Adrenal gland (tissue), 9 donors: ENCODE measurements at regions not wholly inside any gene's neighbourhood (a gene's known extent, or its start where the extent isn't known, plus 50 kb on each side); places are given as distances from the start of the nearest gene placed in this dataset.
"Not testable (repeated sequence)": the region's sequence is repeated elsewhere in the genome, so short reads cannot be mapped to it uniquely, and the experiment has no call there.

Experiments
- DNase-seq, 7 donors: peaks; one replicate each; pipeline ENCODE4 v3.0.0-alpha.2; 2019 to 2020
- H3K27ac ChIP-seq, 5 donors: fragments of 200-600 bp; sonication (generic) in 4 of 5; 1 replicate in 3 of 5; 2 replicates in 2 of 5; pipeline versions ENCODE4 v1.5.1 to v1.8.0; 2016 to 2020; ENCODE audit warnings: mild to moderate bottlenecking in 1 of 5
- H3K27me3 ChIP-seq: fragments of 200-600 bp; 2 replicates; pipeline ENCODE4 v1.8.0; 2021
- H3K36me3 ChIP-seq, 2 donors: fragments of 200-600 bp; replicated peaks in 1 of 2; 1 replicate in 1 of 2; 2 replicates in 1 of 2; pipeline versions ENCODE4 v1.5.1 to v1.8.0; 2018 to 2022
- H3K4me1 ChIP-seq, 2 donors: fragments of 200-600 bp; replicated peaks in 1 of 2; 1 replicate in 1 of 2; 2 replicates in 1 of 2; pipeline versions ENCODE4 v1.5.1 to v1.8.0; 2018 to 2021
- H3K4me3 ChIP-seq, 4 donors: fragments of 200-600 bp; sonication (generic) in 3 of 4; one replicate each; pipeline ENCODE4 v1.5.1; 2016 to 2018
- H3K9me3 ChIP-seq, 3 donors: fragments of 200-600 bp; sonication (generic) in 1 of 3; replicated peaks in 1 of 3; 1 replicate in 2 of 3; 2 replicates in 1 of 3; pipeline versions ENCODE4 v1.5.1 to v1.8.0; 2016 to 2021
- CTCF ChIP-seq, 6 experiments: fragments of 450-650 bp in 4 of 6; fragments of 200-600 bp in 2 of 6; sonication (generic) in 1 of 6; IDR thresholded peaks; 1 replicate in 5 of 6; 2 replicates in 1 of 6; pipeline versions ENCODE4 v1.5.1 to v1.8.0; 2016 to 2021; ENCODE audit warnings: antibody characterized with exemption in 6 of 6, mild to moderate bottlenecking in 2 of 6, moderate library complexity in 1 of 6
- POLR2A ChIP-seq, 2 donors: fragments of 450-650 bp; IDR thresholded peaks; one replicate each; pipeline ENCODE4 v1.6.1; 2017; ENCODE audit warnings: antibody characterized with exemption in 2 of 2, mild to moderate bottlenecking in 2 of 2, moderate library complexity in 1 of 2
- whole genome bisulfite sequencing, 4 donors: extraction: QIAGEN DNeasy Blood & Tissue Kit in 2 of 4; methylation state at CpG; one replicate each; pipeline versions ENCODE4 v1.1.5 to v1.1.7; 2013 to 2017; 5-methylcytosine and 5-hydroxymethylcytosine counted together
- intact Hi-C, 2 donors: fragments of 100-400 bp; cut with DNase I; formaldehyde crosslinking; loops; one replicate each; pipeline versions ENCODE4 v1.14.1 to v1.15.0; 2022 to 2023
- donor health status: healthy with polysubstance abuse.
- donor health status: Bipolar disorder and iron deficiency.
- donor health status: DM: yes; HTN: yes; CAD: no.
- donor health status: DM: no; HTN: no; CAD: no.
- donor health status: DM: no; HTN: no; CAD: no.

GRCh38 chr5:29485333-29485732, 1708.2 kb upstream of the CDH6 start:
- WGBS, 4 donors = 81 to 89% (median 84%) methylated on average over 3 of the region's 3 CpGs
- Histone ChIP-seq H3K4me1 (no peaks in the 10 kb centered on the region), H3K36me3 (no peaks in the 10 kb centered on the region), H3K27me3 (no peaks in the 10 kb centered on the region), H3K4me3 (no peak overlapping the region), H3K27ac (no peak overlapping the region), H3K9me3 (peaks cover 0 to 5% (median 0%) of the 10 kb centered on the region in 3 donors)
- intact Hi-C loops = no loop called here
- DNase-seq = no peak
- TF ChIP-seq POLR2A (IDR thresholded peaks at IDR 0.05) = no peak
- TF ChIP-seq CTCF (IDR thresholded peaks at IDR 0.05) = no peak

- WGBS, 4 donors = 39 to 50% (median 40%) methylated on average over 1 of the region's 1 CpG
- no peaks in the 10 kb centered on the region for H3K27me3 ChIP-seq
- H3K4me3 ChIP-seq = no peak overlapping the region
- no peak overlapping the region for H3K27ac ChIP-seq
- H3K36me3 ChIP-seq = no peaks in the 10 kb centered on the region
- no peak for DNase-seq
- H3K4me1 ChIP-seq = no peaks in the 10 kb centered on the region
- intact Hi-C loops = no loop called here
- no peaks in the 10 kb centered on the region for H3K9me3 ChIP-seq
- TF ChIP-seq POLR2A (IDR thresholded peaks at IDR 0.05) (no peak), CTCF (IDR thresholded peaks at IDR 0.05) (no peak)
These were observed 1723.9 kb upstream of the CDH6 start for GRCh38 chr5:29469581-29469980.

- intact Hi-C loops = no loop called here
- Histone ChIP-seq H3K27ac (no peak overlapping the region), H3K9me3 (no peaks in the 10 kb centered on the region), H3K4me3 (no peak overlapping the region), H3K36me3 (no peaks in the 10 kb centered on the region), H3K27me3 (no peaks in the 10 kb centered on the region), H3K4me1 (no peaks in the 10 kb centered on the region)
- 47 to 67% (median 61%) methylated on average over 5 of the region's 5 CpGs for WGBS, 4 donors
- TF ChIP-seq POLR2A (IDR thresholded peaks at IDR 0.05) = no peak
- no peak for TF ChIP-seq CTCF (IDR thresholded peaks at IDR 0.05)
- no peak for DNase-seq
These were observed 1731.2 kb upstream of the CDH6 start for GRCh38 chr5:29462241-29462640.

- no peaks in the 10 kb centered on the region for H3K36me3 ChIP-seq
- no peaks in the 10 kb centered on the region for H3K9me3 ChIP-seq
- WGBS, 4 donors = 58 to 64% (median 62%) methylated on average over 4 of the region's 4 CpGs
- DNase-seq = no peak
- no peaks in the 10 kb centered on the region for H3K27me3 ChIP-seq
- intact Hi-C loops = no loop called here
- no peak overlapping the region for H3K4me3 ChIP-seq
- no peak overlapping the region for H3K27ac ChIP-seq
- H3K4me1 ChIP-seq = no peaks in the 10 kb centered on the region
- TF ChIP-seq CTCF (IDR thresholded peaks at IDR 0.05) (no peak), POLR2A (IDR thresholded peaks at IDR 0.05) (no peak)
These were observed 1732.4 kb upstream of the CDH6 start for GRCh38 chr5:29460971-29461559.

- H3K9me3 ChIP-seq, H3K27me3 ChIP-seq, H3K4me1 ChIP-seq, H3K4me3 ChIP-seq, H3K27ac ChIP-seq, intact Hi-C loops, H3K36me3 ChIP-seq, DNase-seq: not testable (repeated sequence)
- 78 to 88% (median 83%) methylated on average over 1 of the region's 1 CpG for WGBS, 4 donors
These were observed 1742.5 kb upstream of the CDH6 start for GRCh38 chr5:29451004-29451403.
